ENCODE measurements at regions not wholly inside any gene's neighbourhood (a gene's known extent, or its start where the extent isn't known, plus 50 kb on each side); places are given as distances from the start of the nearest gene placed in this dataset.

DNA sequence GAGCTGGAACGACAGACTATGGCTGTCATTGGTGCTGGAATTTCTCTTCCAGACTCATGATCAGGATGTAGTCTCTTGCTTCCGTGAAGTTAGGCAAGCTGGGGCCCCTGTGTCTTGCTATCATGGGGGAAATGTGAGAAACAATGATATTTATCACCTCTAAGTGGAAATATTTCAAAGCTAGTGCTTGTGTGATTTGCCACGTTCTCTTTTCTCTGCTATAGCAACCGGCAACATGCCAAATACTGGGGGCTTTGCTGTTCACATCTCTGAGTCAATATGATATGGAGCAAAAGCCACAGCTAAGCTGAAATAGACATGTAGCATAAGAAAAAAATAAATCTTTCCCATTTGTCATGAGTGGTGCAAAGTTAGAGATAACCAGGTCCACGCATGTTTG, 668.2 kb upstream of the IGFBP3 start:
- no peak for TF ChIP-seq CTCF (conservative IDR thresholded peaks at IDR 0.05; ENCODE audit: low read depth, low read length)
- Histone ChIP-seq H4K20me1 (ENCODE audit: insufficient read depth) (no peaks in the 10 kb centered on the region), H3K4me2 (no peak overlapping the region), H3K79me2 (ENCODE audit: insufficient read depth, low read depth) (no peaks in the 10 kb centered on the region), H3K4me3 (IDR thresholded peaks at IDR 0.05; ENCODE audit: insufficient read depth, low read depth, low read length) (no peak overlapping the region), H3K36me3 (ENCODE audit: insufficient read depth) (no peaks in the 10 kb centered on the region), H3K27me3 (ENCODE audit: insufficient read depth, low read depth) (no peaks in the 10 kb centered on the region), H3K27ac (no peak overlapping the region), H3K9ac (no peak overlapping the region), H3K4me1 (ENCODE audit: low read depth, poor library complexity, severe bottlenecking) (no peaks in the 10 kb centered on the region), H2AFZ (ENCODE audit: low read depth) (no peak overlapping the region)

GRCh38 chr7:46586406-46586805, 665.3 kb upstream of the IGFBP3 start:
- no peaks in the 10 kb centered on the region for H3K27me3 ChIP-seq (ENCODE audit: insufficient read depth, low read depth)
- H3K27ac ChIP-seq = no peak overlapping the region
- H3K4me1 ChIP-seq (ENCODE audit: low read depth, poor library complexity, severe bottlenecking) = no peaks in the 10 kb centered on the region
- no peak overlapping the region for H3K4me2 ChIP-seq
- H3K36me3 ChIP-seq (ENCODE audit: insufficient read depth) = no peaks in the 10 kb centered on the region
- no peak for TF ChIP-seq CTCF (conservative IDR thresholded peaks at IDR 0.05; ENCODE audit: low read depth, low read length)
- no peak overlapping the region for H3K4me3 ChIP-seq (IDR thresholded peaks at IDR 0.05; ENCODE audit: insufficient read depth, low read depth, low read length)
- H3K79me2 ChIP-seq (ENCODE audit: insufficient read depth, low read depth) = no peaks in the 10 kb centered on the region
- no peaks in the 10 kb centered on the region for H4K20me1 ChIP-seq (ENCODE audit: insufficient read depth)
- H2AFZ ChIP-seq (ENCODE audit: low read depth) = no peak overlapping the region
- no peak overlapping the region for H3K9ac ChIP-seq

GRCh38 chr7:46583656-46584055, 662.6 kb upstream of the IGFBP3 start:
- Histone ChIP-seq H3K27ac (no peak overlapping the region), H4K20me1 (ENCODE audit: insufficient read depth) (no peaks in the 10 kb centered on the region), H3K79me2 (ENCODE audit: insufficient read depth, low read depth) (no peaks in the 10 kb centered on the region), H3K4me2 (no peak overlapping the region), H3K9ac (no peak overlapping the region), H3K27me3 (ENCODE audit: insufficient read depth, low read depth) (no peaks in the 10 kb centered on the region), H3K4me1 (ENCODE audit: low read depth, poor library complexity, severe bottlenecking) (no peaks in the 10 kb centered on the region), H3K36me3 (ENCODE audit: insufficient read depth) (no peaks in the 10 kb centered on the region), H3K4me3 (IDR thresholded peaks at IDR 0.05; ENCODE audit: insufficient read depth, low read depth, low read length) (no peak overlapping the region), H2AFZ (ENCODE audit: low read depth) (no peak overlapping the region)
- no peak for TF ChIP-seq CTCF (conservative IDR thresholded peaks at IDR 0.05; ENCODE audit: low read depth, low read length)

DNA sequence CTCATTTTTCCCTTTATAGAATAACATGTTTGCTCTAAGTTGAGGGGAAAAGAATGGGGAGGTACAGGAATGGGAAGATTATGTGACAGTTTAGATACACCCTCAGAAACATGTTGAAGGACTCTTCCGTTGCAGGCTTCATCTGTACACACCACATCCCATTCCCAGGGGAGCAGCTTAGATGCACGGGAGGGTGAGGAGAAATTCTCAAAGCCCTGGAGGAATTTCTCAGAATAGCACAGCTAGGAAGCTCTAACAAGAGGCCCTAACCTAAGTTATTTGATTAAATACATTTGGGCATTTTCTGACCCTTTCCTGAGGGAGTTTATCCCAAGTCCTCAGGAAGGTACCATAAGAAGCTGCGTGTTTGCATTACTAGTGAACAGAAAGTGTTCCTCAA, 660.2 kb upstream of the IGFBP3 start:
- H3K36me3 ChIP-seq (ENCODE audit: insufficient read depth) = no peaks in the 10 kb centered on the region

More for the DNA sequence above, 660.2 kb upstream of the IGFBP3 start:
- H3K9ac ChIP-seq = no peak overlapping the region
- H3K79me2 ChIP-seq (ENCODE audit: insufficient read depth, low read depth) = no peaks in the 10 kb centered on the region
- TF ChIP-seq CTCF (conservative IDR thresholded peaks at IDR 0.05; ENCODE audit: low read depth, low read length) = no peak
- H3K27me3 ChIP-seq (ENCODE audit: insufficient read depth, low read depth) = no peaks in the 10 kb centered on the region
- no peak overlapping the region for H2AFZ ChIP-seq (ENCODE audit: low read depth)
- no peak overlapping the region for H3K4me3 ChIP-seq (IDR thresholded peaks at IDR 0.05; ENCODE audit: insufficient read depth, low read depth, low read length)
- H4K20me1 ChIP-seq (ENCODE audit: insufficient read depth) = no peaks in the 10 kb centered on the region
- H3K4me1 ChIP-seq (ENCODE audit: low read depth, poor library complexity, severe bottlenecking) = no peaks in the 10 kb centered on the region
- H3K27ac ChIP-seq = no peak overlapping the region
- H3K4me2 ChIP-seq = no peak overlapping the region
